DND-41 (cell line): ENCODE measurements at regions not wholly inside any gene's neighbourhood (a gene's known extent, or its start where the extent isn't known, plus 50 kb on each side); places are given as distances from the start of the nearest gene placed in this dataset.

ENCODE experiments used
- ATAC-seq: fragments of 200-7000 bp; cut with Tn5 transposase; 3 replicates; pipeline ENCODE4 v1.9.1; 2021; ENCODE audit warnings: low read depth; ENCODE audit not compliant: insufficient read depth
- DNase-seq: peaks from one replicate; pipeline ENCODE4 v3.0.0-alpha.2; 2020
- H2AFZ ChIP-seq: 2 replicates; pipeline ENCODE4 v1.6.0; 2012; ENCODE audit warnings: low read depth, low read length
- H3K27ac ChIP-seq: 2 replicates; pipeline ENCODE4 v1.5.1; 2012; ENCODE audit warnings: low read length, inconsistent platforms
- H3K27me3 ChIP-seq: fragments of 200-600 bp; sonication (generic); 2 replicates; pipeline ENCODE4 v1.6.0; 2012; ENCODE audit warnings: low read length, mild to moderate bottlenecking, inconsistent platforms; ENCODE audit not compliant: insufficient read depth, poor library complexity
- H3K36me3 ChIP-seq: 2 replicates; pipeline ENCODE4 v1.5.1; 2012; ENCODE audit warnings: low read length, inconsistent platforms; ENCODE audit not compliant: insufficient read depth
- H3K4me1 ChIP-seq: 2 replicates; pipeline ENCODE4 v1.5.1; 2012; ENCODE audit warnings: mild to moderate bottlenecking, low read length; ENCODE audit not compliant: insufficient read depth
- H3K4me2 ChIP-seq: 2 replicates; pipeline ENCODE4 v1.6.0; 2012; ENCODE audit warnings: mild to moderate bottlenecking, moderate library complexity, low read length, inconsistent platforms; ENCODE audit not compliant: insufficient read depth
- H3K4me3 ChIP-seq, 2 experiments: fragments of 200-600 bp in 1 of 2; shearing (Covaris generic) in 1 of 2; 2 replicates each; pipeline ENCODE4 v1.5.1; 2012 to 2016; ENCODE audit warnings: inconsistent platforms in 2 of 2, low read length in 2 of 2, mild to moderate bottlenecking in 2 of 2, low read depth in 1 of 2, moderate library complexity in 1 of 2
- H3K79me2 ChIP-seq: 2 replicates; pipeline ENCODE4 v1.6.0; 2012; ENCODE audit warnings: low read length, inconsistent platforms; ENCODE audit not compliant: insufficient read depth
- H3K9ac ChIP-seq: 2 replicates; pipeline ENCODE4 v1.6.0; 2012; ENCODE audit warnings: low read depth, mild to moderate bottlenecking, inconsistent platforms, low read length, moderate library complexity
- H3K9me3 ChIP-seq: 2 replicates; pipeline ENCODE4 v1.5.1; 2012; ENCODE audit warnings: low read length, moderate library complexity, mild to moderate bottlenecking, inconsistent platforms; ENCODE audit not compliant: insufficient read depth, severe bottlenecking
- H4K20me1 ChIP-seq: 2 replicates; pipeline ENCODE4 v1.6.0; 2012; ENCODE audit warnings: low read length; ENCODE audit not compliant: insufficient read depth
- EZH2 ChIP-seq: IDR thresholded peaks from 3 replicates; pipeline ENCODE4 v1.6.1; 2012; ENCODE audit warnings: borderline replicate concordance, low read depth, mild to moderate bottlenecking, moderate library complexity, low read length, inconsistent platforms; ENCODE audit not compliant: severe bottlenecking
- TF ChIP-seq, protein P1 (sequence below): IDR thresholded peaks from 2 replicates; pipeline ENCODE4 v1.5.1; 2012; ENCODE audit warnings: borderline replicate concordance, low read length, moderate library complexity, mild to moderate bottlenecking; ENCODE audit not compliant: poor library complexity, severe bottlenecking; ENCODE audit errors: extremely low read depth

DNA sequence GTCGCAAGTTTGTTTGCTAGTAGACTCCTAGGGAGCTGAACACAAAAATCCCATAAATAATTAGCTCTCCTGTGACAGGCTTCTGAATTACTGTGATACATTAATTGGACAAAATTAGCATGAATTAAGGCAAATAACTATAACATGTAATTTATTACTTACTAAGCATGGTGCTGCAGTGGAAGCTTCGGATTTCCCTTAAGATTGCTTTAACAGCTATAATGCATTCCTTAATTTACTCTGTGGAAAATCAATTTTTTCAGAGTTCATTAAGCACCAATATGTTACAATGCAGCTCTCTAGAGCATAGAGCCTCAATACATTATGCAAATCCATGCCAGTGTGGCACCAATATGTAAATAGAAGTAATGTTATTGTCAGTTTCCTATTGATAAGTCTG is 201.5 kb downstream of the MDFIC start:
- H3K4me3 ChIP-seq: no peak overlapping the region
- H4K20me1 ChIP-seq: no peaks in the 10 kb centered on the region
- no peaks in the 10 kb centered on the region for H3K27me3 ChIP-seq
- no peaks in the 10 kb centered on the region for H3K36me3 ChIP-seq
- H3K9ac ChIP-seq: no peak overlapping the region
- TF ChIP-seq, protein P1, sequence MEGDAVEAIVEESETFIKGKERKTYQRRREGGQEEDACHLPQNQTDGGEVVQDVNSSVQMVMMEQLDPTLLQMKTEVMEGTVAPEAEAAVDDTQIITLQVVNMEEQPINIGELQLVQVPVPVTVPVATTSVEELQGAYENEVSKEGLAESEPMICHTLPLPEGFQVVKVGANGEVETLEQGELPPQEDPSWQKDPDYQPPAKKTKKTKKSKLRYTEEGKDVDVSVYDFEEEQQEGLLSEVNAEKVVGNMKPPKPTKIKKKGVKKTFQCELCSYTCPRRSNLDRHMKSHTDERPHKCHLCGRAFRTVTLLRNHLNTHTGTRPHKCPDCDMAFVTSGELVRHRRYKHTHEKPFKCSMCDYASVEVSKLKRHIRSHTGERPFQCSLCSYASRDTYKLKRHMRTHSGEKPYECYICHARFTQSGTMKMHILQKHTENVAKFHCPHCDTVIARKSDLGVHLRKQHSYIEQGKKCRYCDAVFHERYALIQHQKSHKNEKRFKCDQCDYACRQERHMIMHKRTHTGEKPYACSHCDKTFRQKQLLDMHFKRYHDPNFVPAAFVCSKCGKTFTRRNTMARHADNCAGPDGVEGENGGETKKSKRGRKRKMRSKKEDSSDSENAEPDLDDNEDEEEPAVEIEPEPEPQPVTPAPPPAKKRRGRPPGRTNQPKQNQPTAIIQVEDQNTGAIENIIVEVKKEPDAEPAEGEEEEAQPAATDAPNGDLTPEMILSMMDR: no peak
- no peak for TF ChIP-seq EZH2
- DNase-seq: no peak
- no peaks in the 10 kb centered on the region for H3K79me2 ChIP-seq
- no peaks in the 10 kb centered on the region for H3K9me3 ChIP-seq
- H3K4me1 ChIP-seq: peaks cover 12% of the 10 kb centered on the region
- ATAC-seq: no peak
- H3K27ac ChIP-seq: no peak overlapping the region
- H2AFZ ChIP-seq: no peak overlapping the region
- no peak overlapping the region for H3K4me2 ChIP-seq

DNA sequence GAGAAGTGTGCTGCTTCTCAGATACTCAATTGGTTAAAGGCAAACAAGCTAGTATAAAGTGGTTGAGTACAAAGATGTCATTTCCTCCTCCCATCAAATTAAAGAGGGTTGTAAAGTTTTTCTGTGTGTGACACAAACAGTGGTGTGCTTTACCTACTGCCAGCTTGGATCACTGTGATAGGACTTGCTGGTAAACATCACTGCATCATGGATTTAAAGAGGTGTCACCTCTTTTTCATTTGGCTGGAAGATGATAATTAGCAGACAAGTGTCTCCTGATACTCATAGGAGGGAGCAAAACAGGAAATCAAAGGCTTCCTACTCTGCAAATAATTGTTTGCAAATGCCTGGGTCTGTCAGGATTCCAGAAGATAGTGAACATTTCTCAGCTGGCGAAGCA is 200.5 kb downstream of the MDFIC start:
- Histone ChIP-seq H3K4me3 (no peak overlapping the region), H3K4me2 (no peak overlapping the region), H3K9ac (no peak overlapping the region), H3K36me3 (no peaks in the 10 kb centered on the region), H3K79me2 (no peaks in the 10 kb centered on the region), H3K4me1 (peaks cover 12% of the 10 kb centered on the region), H3K27me3 (no peaks in the 10 kb centered on the region), H4K20me1 (no peaks in the 10 kb centered on the region), H3K27ac (no peak overlapping the region), H3K9me3 (no peaks in the 10 kb centered on the region), H2AFZ (peak overlapping the region; percentile 68)
- TF ChIP-seq, protein P1: no peak
- no peak for TF ChIP-seq EZH2
- no peak for DNase-seq
- peak; percentile 3; the same call in 1 of the 3 replicates for ATAC-seq

DNA sequence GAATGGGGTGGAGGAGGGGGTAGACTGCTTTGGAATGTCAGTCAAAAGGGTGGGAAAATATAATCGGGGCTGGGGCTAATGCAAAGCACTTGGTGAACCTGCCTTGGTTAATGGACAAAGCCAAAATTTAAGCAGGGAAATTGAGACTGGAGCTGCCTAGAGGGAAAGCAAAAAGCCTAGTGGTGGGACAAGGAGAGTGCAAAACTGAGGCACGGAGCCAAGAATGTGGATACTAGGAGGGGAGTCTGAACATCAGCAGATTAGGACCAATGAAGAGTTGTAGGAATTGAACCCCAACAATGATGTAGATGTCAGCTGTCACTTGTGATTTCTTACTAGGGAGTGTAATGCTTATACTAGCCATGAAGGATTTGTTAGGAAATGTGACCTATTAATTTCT is 195.9 kb downstream of the MDFIC start:
- Histone ChIP-seq H2AFZ (no peak overlapping the region), H3K4me1 (peaks cover 9% of the 10 kb centered on the region), H3K27me3 (no peaks in the 10 kb centered on the region), H3K9ac (no peak overlapping the region), H4K20me1 (no peaks in the 10 kb centered on the region), H3K4me3 (no peak overlapping the region), H3K9me3 (no peaks in the 10 kb centered on the region), H3K36me3 (no peaks in the 10 kb centered on the region), H3K27ac (no peak overlapping the region), H3K4me2 (no peak overlapping the region), H3K79me2 (no peaks in the 10 kb centered on the region)
- no peak for DNase-seq
- ATAC-seq: no peak
- no peak for TF ChIP-seq EZH2
- TF ChIP-seq, protein P1: no peak
